ENCODE measurements at regions not wholly inside any gene's neighbourhood (a gene's known extent, or its start where the extent isn't known, plus 50 kb on each side); places are given as distances from the start of the nearest gene placed in this dataset.

DNA sequence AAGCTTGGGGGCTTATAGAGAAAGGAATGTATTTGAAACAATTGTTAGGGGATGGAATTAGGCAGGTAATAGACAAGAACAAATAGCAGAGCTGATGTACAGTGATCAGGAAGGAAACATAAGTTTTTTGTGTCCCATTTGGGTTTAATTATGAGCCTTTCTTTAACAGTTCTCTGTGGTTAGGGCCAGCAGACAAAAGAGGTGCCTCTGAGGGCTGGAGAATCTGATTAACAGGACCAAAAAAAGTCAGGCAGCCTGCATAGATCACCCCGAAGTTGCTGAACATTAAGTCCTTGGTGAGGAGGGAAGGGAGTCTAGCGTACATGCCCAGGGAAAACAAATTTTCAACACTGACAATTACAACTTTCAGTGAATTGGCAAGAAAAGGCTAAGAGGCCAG, 88.6 kb upstream of the SPRED1 start:
- no peaks in the 10 kb centered on the region for H3K36me3 ChIP-seq (ENCODE audit: insufficient read depth, low read length)
- no peak overlapping the region for H3K4me2 ChIP-seq (ENCODE audit: low read length)
- H3K9me3 ChIP-seq (replicated peaks; ENCODE audit: low read length): no peaks in the 10 kb centered on the region
- no peaks in the 10 kb centered on the region for H3K4me1 ChIP-seq (ENCODE audit: control insufficient read depth, insufficient read depth, low read length)
- no peak overlapping the region for H3K4me3 ChIP-seq (ENCODE audit: low read length)
- no peaks in the 10 kb centered on the region for H3K27me3 ChIP-seq (ENCODE audit: control insufficient read depth, insufficient read depth, low read length)
- no peak overlapping the region for H3K9ac ChIP-seq (ENCODE audit: low read depth, low read length)

DNA sequence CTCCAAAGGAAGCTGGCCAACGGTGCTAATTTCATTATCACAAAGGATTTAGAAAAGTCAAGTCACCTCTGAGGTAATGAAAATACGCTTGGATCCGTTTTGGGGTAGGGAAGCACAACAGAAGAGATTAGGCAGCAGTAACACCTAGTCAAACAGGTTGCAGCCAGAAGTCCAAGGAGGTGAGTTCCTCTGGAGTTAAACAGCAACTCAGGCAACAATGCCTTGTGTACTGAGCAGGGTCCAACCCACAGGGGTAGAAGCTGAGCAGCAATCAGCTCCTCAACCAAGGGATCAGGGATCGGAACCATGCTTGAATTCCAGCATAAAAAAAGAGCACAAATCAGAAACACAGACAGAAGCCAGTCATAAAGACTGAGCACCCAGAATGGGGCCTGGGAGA, 88.1 kb upstream of the SPRED1 start:
- Histone ChIP-seq H3K4me3 (ENCODE audit: low read length) (no peak overlapping the region), H3K4me2 (ENCODE audit: low read length) (no peak overlapping the region), H3K9me3 (replicated peaks; ENCODE audit: low read length) (no peaks in the 10 kb centered on the region), H3K27me3 (ENCODE audit: control insufficient read depth, insufficient read depth, low read length) (no peaks in the 10 kb centered on the region), H3K9ac (ENCODE audit: low read depth, low read length) (no peak overlapping the region), H3K36me3 (ENCODE audit: insufficient read depth, low read length) (no peaks in the 10 kb centered on the region), H3K4me1 (ENCODE audit: control insufficient read depth, insufficient read depth, low read length) (no peaks in the 10 kb centered on the region)

DNA sequence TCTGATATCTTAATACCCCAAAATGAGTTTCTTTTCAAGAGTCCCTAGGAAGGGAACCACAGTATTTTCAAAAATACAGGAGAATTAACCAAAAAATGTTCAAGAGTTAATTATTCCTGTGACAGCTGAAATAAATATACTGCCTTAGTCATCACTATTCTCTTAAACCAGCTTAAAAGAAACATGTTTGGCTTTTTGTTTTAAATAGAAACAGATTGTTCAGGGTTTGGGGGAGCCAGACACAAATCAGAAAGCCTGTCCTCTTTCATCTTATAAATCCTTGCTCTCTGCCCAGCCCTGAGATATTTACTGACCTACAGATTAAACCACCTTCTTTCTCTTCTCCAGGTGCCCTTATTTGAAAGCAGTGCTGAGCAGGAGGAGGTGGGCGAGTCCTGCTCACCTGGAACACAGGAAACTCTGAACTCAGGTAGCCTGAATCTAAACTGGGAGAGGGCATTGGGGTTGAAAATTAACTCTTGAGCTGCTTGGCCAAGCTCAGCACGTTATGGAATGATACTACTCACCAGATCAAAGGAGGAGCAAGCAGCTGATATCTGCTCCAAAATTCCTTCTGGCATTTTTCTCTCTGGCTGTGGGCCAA, 84.1 kb upstream of the SPRED1 start:
- H3K4me1 ChIP-seq (ENCODE audit: control insufficient read depth, insufficient read depth, low read length): no peaks in the 10 kb centered on the region
- H3K27me3 ChIP-seq (ENCODE audit: control insufficient read depth, insufficient read depth, low read length): no peaks in the 10 kb centered on the region
- H3K4me3 ChIP-seq (ENCODE audit: low read length): no peak overlapping the region
- H3K36me3 ChIP-seq (ENCODE audit: insufficient read depth, low read length): no peaks in the 10 kb centered on the region
- H3K9ac ChIP-seq (ENCODE audit: low read depth, low read length): no peak overlapping the region
- H3K9me3 ChIP-seq (replicated peaks; ENCODE audit: low read length): no peaks in the 10 kb centered on the region
- no peak overlapping the region for H3K4me2 ChIP-seq (ENCODE audit: low read length)

DNA sequence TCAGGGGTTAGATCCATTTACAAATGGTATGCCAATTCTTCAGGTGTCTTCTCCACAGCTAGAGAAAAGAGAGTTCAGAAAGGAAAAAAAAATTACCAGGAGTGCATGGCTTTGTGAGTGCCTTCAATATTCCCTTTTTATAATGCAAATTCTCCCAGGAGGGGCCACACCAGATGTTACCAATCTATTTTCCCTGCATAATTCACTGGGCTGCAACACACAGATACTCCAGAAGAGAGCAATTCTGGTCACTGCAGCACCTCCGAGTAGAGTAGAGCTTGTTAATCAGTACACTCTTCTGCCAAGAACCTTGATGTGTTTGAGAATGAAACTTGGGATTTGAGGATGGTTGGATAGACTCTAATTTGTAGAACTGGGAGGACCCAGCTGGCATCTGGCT, 80.7 kb upstream of the SPRED1 start:
- Histone ChIP-seq H3K9ac (ENCODE audit: low read depth, low read length) (no peak overlapping the region), H3K4me1 (ENCODE audit: control insufficient read depth, insufficient read depth, low read length) (peaks cover 7% of the 10 kb centered on the region), H3K27me3 (ENCODE audit: control insufficient read depth, insufficient read depth, low read length) (peaks cover 2% of the 10 kb centered on the region), H3K4me3 (ENCODE audit: low read length) (no peak overlapping the region), H3K36me3 (ENCODE audit: insufficient read depth, low read length) (no peaks in the 10 kb centered on the region), H3K4me2 (ENCODE audit: low read length) (no peak overlapping the region), H3K9me3 (replicated peaks; ENCODE audit: low read length) (no peaks in the 10 kb centered on the region)

DNA sequence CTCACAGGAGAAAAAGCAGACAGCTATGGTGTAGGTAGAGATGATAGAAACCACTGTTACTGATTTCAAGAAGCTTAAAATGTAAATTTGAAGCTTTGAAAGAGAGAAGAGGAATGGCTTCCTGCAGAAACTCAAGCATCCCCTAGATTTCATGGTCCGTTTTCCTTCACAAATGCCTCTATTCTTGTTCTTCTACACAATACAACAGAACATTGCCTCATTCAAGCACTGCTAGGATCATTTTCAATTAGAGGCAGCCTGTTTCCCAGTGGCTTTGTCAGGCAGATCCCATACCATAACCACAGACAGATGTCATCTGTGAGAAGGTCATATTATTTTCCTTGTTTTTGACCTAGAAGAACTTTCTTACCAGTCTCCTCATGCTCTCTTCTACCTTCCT, 77.9 kb upstream of the SPRED1 start:
- H3K4me2 ChIP-seq (ENCODE audit: low read length): no peak overlapping the region
- no peaks in the 10 kb centered on the region for H3K9me3 ChIP-seq (replicated peaks; ENCODE audit: low read length)
- H3K4me3 ChIP-seq (ENCODE audit: low read length): no peak overlapping the region
- peaks cover 2% of the 10 kb centered on the region for H3K27me3 ChIP-seq (ENCODE audit: control insufficient read depth, insufficient read depth, low read length)
- no peaks in the 10 kb centered on the region for H3K36me3 ChIP-seq (ENCODE audit: insufficient read depth, low read length)
- H3K4me1 ChIP-seq (ENCODE audit: control insufficient read depth, insufficient read depth, low read length): peaks cover 7% of the 10 kb centered on the region
- no peak overlapping the region for H3K9ac ChIP-seq (ENCODE audit: low read depth, low read length)

DNA sequence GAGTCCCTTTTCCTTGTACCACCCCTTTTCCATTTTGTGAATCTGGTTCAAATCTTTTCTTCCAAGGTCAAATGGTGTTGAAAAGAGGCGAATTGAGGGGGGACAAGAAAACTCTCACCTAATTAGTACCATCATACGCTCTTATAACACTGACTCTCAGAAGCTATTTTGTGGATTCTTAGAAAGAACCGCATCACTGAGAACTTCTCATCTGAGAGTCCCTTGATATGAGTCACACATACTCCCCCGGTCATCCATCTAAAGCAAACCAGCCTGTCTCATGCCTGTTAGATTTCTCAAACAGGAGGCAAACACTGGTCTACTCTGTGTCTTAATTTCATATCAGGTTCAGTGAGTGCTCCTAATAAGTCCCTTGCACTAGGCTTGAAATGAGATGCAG, 76.5 kb upstream of the SPRED1 start:
- Histone ChIP-seq H3K9ac (ENCODE audit: low read depth, low read length) (no peak overlapping the region), H3K4me1 (ENCODE audit: control insufficient read depth, insufficient read depth, low read length) (peaks cover 7% of the 10 kb centered on the region), H3K9me3 (replicated peaks; ENCODE audit: low read length) (no peaks in the 10 kb centered on the region), H3K4me3 (ENCODE audit: low read length) (no peak overlapping the region), H3K27me3 (ENCODE audit: control insufficient read depth, insufficient read depth, low read length) (peaks cover 2% of the 10 kb centered on the region), H3K4me2 (ENCODE audit: low read length) (no peak overlapping the region), H3K36me3 (ENCODE audit: insufficient read depth, low read length) (no peaks in the 10 kb centered on the region)

DNA sequence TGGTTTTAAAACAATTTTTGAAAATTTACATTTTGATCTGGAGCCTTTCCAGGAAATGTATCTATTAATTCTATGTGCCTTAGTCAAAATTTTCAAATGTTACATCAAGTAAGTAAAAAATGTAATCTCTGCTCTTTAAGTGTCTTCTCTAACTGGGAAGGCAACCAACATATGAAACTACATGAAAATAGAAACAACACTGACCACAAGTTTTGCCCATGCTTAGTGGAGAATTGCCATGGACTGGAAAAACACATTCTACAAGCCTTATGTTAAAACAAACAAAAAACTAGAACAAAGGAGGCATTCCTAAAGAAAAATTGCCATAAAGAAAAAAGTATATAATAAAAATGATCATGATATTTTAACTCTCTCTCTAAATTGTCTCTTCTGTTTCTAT, 75.9 kb upstream of the SPRED1 start:
- Histone ChIP-seq H3K27me3 (ENCODE audit: control insufficient read depth, insufficient read depth, low read length) (peaks cover 2% of the 10 kb centered on the region), H3K9me3 (replicated peaks; ENCODE audit: low read length) (no peaks in the 10 kb centered on the region), H3K36me3 (ENCODE audit: insufficient read depth, low read length) (no peaks in the 10 kb centered on the region)

DNA sequence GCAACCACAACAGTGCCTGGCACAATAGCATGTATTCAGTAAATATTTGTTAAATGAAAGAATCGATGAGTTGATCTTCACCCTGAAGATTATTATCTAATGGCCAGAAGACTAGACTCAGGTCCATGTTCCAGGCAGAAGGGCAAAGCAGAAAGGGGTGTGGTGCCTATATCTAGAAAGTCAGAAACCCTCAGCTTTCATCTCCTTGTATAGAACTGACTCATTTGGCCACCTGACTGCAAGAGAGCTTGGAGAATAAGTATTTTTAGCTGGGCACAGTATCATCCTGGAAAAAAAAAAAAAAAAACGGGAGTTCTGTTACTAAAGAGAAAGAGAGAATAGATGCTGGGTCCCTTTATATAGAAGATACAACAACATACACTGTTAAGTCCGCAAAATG, 69.7 kb upstream of the SPRED1 start:
- no peaks in the 10 kb centered on the region for H3K9me3 ChIP-seq (replicated peaks; ENCODE audit: low read length)
- no peaks in the 10 kb centered on the region for H3K27me3 ChIP-seq (ENCODE audit: control insufficient read depth, insufficient read depth, low read length)
- H3K4me1 ChIP-seq (ENCODE audit: control insufficient read depth, insufficient read depth, low read length): no peaks in the 10 kb centered on the region
- H3K4me3 ChIP-seq (ENCODE audit: low read length): no peak overlapping the region
- H3K36me3 ChIP-seq (ENCODE audit: insufficient read depth, low read length): no peaks in the 10 kb centered on the region
- no peak overlapping the region for H3K9ac ChIP-seq (ENCODE audit: low read depth, low read length)
- no peak overlapping the region for H3K4me2 ChIP-seq (ENCODE audit: low read length)

More for the DNA sequence above, 75.9 kb upstream of the SPRED1 start:
- H3K4me1 ChIP-seq (ENCODE audit: control insufficient read depth, insufficient read depth, low read length): peaks cover 7% of the 10 kb centered on the region
- no peak overlapping the region for H3K4me3 ChIP-seq (ENCODE audit: low read length)
- no peak overlapping the region for H3K9ac ChIP-seq (ENCODE audit: low read depth, low read length)
- no peak overlapping the region for H3K4me2 ChIP-seq (ENCODE audit: low read length)

DNA sequence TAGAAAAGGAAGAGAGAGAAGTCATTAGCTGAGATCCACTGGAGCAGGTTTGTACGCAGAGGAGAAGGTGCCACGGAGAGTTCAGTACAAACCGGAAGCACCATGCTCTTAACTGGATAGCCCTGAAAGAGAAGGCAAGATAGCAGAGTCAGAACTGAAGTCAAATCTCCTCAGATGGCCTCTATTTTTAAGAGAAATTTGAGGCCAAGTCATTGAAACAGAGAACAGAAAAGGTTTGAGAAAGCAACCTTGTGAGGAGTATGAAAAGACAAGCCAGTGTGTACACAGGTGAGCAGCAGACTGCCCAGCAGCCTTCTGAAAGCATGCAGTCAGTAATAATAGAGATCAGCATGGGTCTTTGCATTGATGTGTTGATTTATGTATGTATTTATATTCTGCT, 66.1 kb upstream of the SPRED1 start:
- no peak overlapping the region for H3K9ac ChIP-seq (ENCODE audit: low read depth, low read length)
- no peaks in the 10 kb centered on the region for H3K9me3 ChIP-seq (replicated peaks; ENCODE audit: low read length)
- H3K36me3 ChIP-seq (ENCODE audit: insufficient read depth, low read length): no peaks in the 10 kb centered on the region
- no peak overlapping the region for H3K4me3 ChIP-seq (ENCODE audit: low read length)
- no peak overlapping the region for H3K4me2 ChIP-seq (ENCODE audit: low read length)
- no peaks in the 10 kb centered on the region for H3K27me3 ChIP-seq (ENCODE audit: control insufficient read depth, insufficient read depth, low read length)
- peaks cover 3% of the 10 kb centered on the region for H3K4me1 ChIP-seq (ENCODE audit: control insufficient read depth, insufficient read depth, low read length)

DNA sequence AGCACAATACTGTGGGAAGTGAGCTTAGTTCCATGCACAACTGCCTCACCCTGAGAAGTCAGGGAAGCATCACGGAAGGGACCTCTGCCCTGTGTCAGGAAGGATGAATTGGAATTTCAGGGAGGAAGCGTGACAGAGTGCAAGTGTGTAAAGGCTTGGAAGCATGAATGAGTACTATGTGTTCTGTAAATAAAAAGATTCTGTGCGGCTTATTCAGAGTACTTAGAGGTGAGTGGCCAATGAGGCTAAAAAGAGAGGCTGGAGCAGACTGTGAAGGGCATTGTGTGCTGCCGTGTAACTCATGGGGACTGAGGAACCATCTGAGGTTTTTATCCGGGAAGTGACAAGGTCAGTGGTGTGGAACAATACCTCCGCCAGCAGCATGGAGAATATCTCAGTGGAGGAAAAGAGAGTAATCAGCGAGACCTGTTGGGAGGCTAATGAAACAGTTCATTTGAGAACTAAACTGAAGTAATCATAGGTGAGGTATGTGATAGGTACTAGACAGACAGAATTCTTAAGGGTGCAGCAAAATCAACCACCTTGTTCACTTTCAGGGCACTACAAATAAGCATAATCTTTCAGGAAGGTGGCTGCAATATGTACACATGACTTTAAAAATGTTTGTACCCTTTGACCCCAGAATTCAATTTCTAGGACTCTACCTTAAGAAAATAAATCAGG, 64.9 kb upstream of the SPRED1 start:
- Histone ChIP-seq H3K36me3 (ENCODE audit: insufficient read depth, low read length) (no peaks in the 10 kb centered on the region), H3K27me3 (ENCODE audit: control insufficient read depth, insufficient read depth, low read length) (no peaks in the 10 kb centered on the region), H3K4me3 (ENCODE audit: low read length) (no peak overlapping the region)

DNA sequence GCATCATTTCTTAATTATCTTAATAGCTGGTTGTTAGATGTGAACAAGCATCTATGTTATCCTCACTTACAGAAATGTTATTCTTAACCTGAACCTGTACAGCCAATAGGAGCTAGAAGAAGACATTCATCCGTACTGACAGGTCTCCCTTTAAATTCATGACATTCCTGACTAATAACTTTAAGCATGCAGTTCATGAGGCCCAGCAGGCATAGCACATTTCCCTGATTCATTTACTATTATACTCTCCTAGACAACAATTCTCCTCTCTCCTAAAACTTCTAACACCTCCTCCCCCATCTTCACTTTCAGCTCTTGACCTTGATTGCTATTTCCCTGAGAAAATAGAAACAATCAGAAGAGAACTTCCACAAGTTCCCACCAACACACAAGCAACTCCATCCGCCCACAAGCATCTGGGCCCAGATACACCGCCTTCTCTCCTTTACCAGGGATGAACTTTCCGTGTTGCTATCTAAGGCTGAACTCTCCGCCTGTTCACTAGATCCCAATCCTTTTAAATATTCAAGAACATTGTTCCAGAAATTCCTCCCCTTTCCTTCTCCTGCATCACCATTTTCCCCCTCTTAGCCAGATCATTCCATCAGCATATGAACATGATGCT, 62.9 kb upstream of the SPRED1 start:
- H3K4me1 ChIP-seq (ENCODE audit: control insufficient read depth, insufficient read depth, low read length): peaks cover 9% of the 10 kb centered on the region
- no peak overlapping the region for H3K4me3 ChIP-seq (ENCODE audit: low read length)
- no peaks in the 10 kb centered on the region for H3K9me3 ChIP-seq (replicated peaks; ENCODE audit: low read length)
- H3K4me2 ChIP-seq (ENCODE audit: low read length): no peak overlapping the region
- no peaks in the 10 kb centered on the region for H3K36me3 ChIP-seq (ENCODE audit: insufficient read depth, low read length)
- H3K9ac ChIP-seq (ENCODE audit: low read depth, low read length): no peak overlapping the region
- no peaks in the 10 kb centered on the region for H3K27me3 ChIP-seq (ENCODE audit: control insufficient read depth, insufficient read depth, low read length)

More for the DNA sequence above, 64.9 kb upstream of the SPRED1 start:
- Histone ChIP-seq H3K4me1 (ENCODE audit: control insufficient read depth, insufficient read depth, low read length) (peaks cover 3% of the 10 kb centered on the region), H3K9ac (ENCODE audit: low read depth, low read length) (no peak overlapping the region), H3K4me2 (ENCODE audit: low read length) (no peak overlapping the region), H3K9me3 (replicated peaks; ENCODE audit: low read length) (no peaks in the 10 kb centered on the region)

DNA sequence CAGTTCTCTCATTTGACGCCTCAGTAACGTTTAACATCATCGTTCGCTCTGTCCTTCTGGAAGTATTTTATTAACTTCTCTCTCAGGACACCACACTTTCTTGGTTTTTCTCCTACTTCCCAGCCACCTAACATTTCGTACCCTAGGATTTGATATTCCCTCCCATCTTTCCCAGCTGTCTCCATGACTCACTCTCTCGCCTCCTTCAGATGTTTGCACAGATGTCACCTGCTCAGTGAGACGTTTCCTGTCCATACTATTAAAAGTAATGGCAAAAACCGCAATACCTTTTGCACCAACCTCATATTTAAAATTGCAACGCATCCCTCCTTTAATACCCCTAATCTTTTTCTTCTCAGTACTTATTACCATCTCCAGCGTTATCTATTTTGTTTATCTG, 62.1 kb upstream of the SPRED1 start:
- no peak overlapping the region for H3K9ac ChIP-seq (ENCODE audit: low read depth, low read length)
- H3K4me1 ChIP-seq (ENCODE audit: control insufficient read depth, insufficient read depth, low read length): peaks cover 16% of the 10 kb centered on the region
- H3K4me2 ChIP-seq (ENCODE audit: low read length): no peak overlapping the region
- H3K36me3 ChIP-seq (ENCODE audit: insufficient read depth, low read length): no peaks in the 10 kb centered on the region
- no peaks in the 10 kb centered on the region for H3K9me3 ChIP-seq (replicated peaks; ENCODE audit: low read length)
- no peaks in the 10 kb centered on the region for H3K27me3 ChIP-seq (ENCODE audit: control insufficient read depth, insufficient read depth, low read length)
- no peak overlapping the region for H3K4me3 ChIP-seq (ENCODE audit: low read length)
